ENCODE measurements at regions not wholly inside any gene's neighbourhood (a gene's known extent, or its start where the extent isn't known, plus 50 kb on each side); places are given as distances from the start of the nearest gene placed in this dataset.

- TF ChIP-seq EZH2phosphoT487 (IDR thresholded peaks at IDR 0.05; ENCODE audit: borderline replicate concordance) (no peak), CTCF (conservative IDR thresholded peaks at IDR 0.05; ENCODE audit: low read length) (no peak)
Measured at GRCh38 chr4:66591968-66592367, 921.7 kb upstream of the EPHA5 start.
